ENCODE measurements at regions not wholly inside any gene's neighbourhood (a gene's known extent, or its start where the extent isn't known, plus 50 kb on each side); places are given as distances from the start of the nearest gene placed in this dataset.

DNA sequence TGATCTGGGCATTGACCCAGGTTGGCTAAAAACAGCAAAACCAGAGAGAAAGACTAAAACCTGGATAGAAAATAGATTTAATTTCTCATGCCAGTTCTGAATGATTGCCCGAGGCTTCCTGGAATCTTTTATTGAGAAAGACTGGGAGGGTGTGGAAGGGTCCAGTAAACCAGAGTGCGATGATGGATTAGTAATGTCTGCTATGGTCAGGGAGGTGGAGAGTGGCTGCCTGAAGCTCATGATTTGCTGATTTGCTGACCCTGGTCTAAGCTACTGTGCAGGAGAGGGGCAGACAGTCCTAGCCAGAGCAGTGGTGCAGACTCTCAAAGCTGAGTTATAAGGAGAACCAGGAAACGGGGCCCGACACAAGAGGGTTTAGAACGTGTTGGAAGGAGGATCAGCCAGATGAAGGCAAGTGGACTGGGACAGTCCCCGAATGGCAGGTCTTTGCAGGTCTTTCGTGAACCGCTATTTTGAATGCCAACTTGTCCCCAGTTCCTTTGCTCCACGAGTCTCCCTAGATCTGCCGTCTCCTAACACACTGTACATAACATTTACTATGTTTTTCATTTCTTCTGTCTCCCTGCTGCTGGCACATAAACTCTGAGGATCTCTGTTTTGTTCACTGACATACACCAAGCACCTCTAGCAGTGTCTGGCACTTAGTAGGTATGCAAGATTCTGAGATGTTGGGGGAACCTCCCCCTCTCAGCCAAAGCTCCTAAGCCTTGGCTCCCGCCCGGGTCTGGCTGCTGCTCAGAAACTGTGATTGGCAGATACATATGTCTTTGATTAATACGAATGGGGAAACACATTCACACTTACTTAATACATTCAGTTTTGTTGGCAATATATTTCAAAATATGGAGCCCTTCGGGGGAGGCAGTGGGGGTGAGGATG is 237.3 kb upstream of the TNRC6C start:
- in situ Hi-C loops (cut with HindIII; ENCODE audit: low pct_ligation_motif_present, low pct_unique_long_range_greater_than_20kb, low sequenced_read_pairs) = no loop called here
- DNase-seq = no peak

- in situ Hi-C loops (cut with HindIII; ENCODE audit: low pct_ligation_motif_present, low pct_unique_long_range_greater_than_20kb, low sequenced_read_pairs) = no loop called here
- DNase-seq = no peak
Measured at GRCh38 chr17:77721846-77722160, 236.7 kb upstream of the TNRC6C start.

- in situ Hi-C loops (cut with HindIII; ENCODE audit: low pct_ligation_motif_present, low pct_unique_long_range_greater_than_20kb, low sequenced_read_pairs) = no loop called here
Measured at GRCh38 chr17:77722366-77722765, 236.1 kb upstream of the TNRC6C start.

DNA sequence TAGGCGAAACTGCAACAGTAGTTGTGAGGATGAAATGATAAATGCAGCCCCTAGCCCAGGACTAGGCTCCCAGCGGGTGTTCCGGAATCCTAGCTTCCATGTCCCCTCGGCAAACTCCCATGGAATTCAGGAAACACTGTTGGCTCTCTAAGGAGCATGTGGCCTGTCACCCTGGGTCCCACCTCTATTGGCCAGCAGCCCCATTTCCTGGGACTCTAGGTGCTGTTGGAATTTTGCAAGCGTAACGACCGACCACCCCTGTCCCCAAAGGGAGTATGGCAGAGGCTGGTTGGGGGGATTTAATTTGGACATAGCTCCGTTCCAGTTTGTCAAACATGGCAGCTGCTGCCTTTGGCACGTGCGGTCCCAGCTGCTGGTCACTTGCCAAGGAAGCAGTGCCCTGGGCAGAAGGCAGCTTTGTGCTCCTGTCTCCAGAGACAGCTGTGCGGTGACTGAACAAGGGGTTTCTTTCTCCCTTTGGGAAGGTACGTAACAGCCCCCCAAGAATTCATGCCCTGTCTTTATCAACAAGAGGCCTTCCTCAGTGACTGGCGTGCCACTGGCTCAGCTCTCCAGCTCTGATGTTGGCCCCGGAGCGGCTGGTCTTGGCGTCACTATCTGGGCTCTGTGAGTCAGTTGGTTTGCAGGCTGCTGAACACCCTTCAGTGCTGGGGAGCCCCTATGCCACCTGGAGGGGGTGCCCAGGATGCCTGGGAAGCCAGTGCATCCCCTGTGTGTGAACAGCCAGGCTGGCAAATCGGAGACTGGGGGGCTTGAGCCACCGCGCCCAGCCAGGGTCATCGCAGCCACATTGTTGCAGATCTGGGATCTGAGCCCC is 235.2 kb upstream of the TNRC6C start:
- in situ Hi-C loops (cut with HindIII; ENCODE audit: low pct_ligation_motif_present, low pct_unique_long_range_greater_than_20kb, low sequenced_read_pairs) = no loop called here
- no peak for DNase-seq

More at GRCh38 chr17:77722366-77722765, 236.1 kb upstream of the TNRC6C start:
- no peak for DNase-seq

- no peak for DNase-seq
- in situ Hi-C loops (cut with HindIII; ENCODE audit: low pct_ligation_motif_present, low pct_unique_long_range_greater_than_20kb, low sequenced_read_pairs) = no loop called here
Measured at GRCh38 chr17:77723909-77724875, 234.3 kb upstream of the TNRC6C start.

GRCh38 chr17:77724876-77725615 is 233.5 kb upstream of the TNRC6C start:
- DNase-seq = no peak
- in situ Hi-C loops (cut with HindIII; ENCODE audit: low pct_ligation_motif_present, low pct_unique_long_range_greater_than_20kb, low sequenced_read_pairs) = no loop called here

DNA sequence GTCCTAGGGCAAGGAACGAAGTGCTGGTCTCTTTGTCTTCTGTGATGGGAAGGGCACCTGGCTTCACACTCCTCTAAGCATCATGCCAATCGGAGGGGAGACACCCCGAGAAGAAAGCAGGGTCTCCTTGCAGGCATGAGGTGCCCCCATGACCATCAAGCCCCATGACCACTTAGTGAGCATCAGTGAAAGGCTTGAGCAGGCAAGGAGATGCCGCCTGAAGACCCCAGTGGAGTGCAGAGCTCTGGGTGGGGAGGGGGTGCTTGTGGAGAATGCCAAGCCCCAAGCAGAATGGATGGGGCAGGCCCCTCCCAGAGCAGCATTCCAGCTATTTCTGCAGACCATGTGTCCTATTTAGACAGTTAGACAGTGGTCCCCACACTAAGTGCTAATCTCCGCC is 232.7 kb upstream of the TNRC6C start:
- DNase-seq = no peak
- in situ Hi-C loops (cut with HindIII; ENCODE audit: low pct_ligation_motif_present, low pct_unique_long_range_greater_than_20kb, low sequenced_read_pairs) = no loop called here

- DNase-seq = no peak
- in situ Hi-C loops (cut with HindIII; ENCODE audit: low pct_ligation_motif_present, low pct_unique_long_range_greater_than_20kb, low sequenced_read_pairs) = no loop called here
Measured at GRCh38 chr17:77726549-77727006, 231.9 kb upstream of the TNRC6C start.

DNA sequence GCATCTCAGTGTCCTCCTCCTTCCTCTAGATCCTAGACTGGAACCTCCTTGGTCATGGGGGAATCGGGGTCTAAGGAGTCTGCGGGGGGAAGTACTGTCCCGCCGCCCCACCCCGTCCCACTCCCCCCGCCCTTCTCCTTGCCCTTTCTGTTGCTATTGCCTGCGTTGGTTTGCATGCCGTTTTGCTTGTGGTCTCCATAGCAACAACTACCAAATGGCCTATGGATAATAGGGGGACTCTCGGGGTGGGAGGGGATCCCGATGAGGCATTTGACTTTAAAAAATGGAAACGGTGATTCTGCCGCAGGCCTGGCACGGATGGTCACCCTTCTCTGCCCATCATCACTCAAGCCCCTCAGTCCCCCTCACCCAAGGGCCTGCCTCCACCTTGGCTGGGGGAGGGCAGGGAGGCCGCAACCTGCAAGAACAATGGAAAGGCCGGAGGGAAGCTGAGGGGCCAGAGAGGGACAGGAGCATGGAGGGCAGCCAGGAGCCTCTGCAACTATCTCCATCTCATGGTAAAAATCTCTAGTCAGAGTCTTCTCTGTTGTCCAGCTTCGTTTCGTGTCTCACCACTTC is 231.4 kb upstream of the TNRC6C start:
- no peak for DNase-seq
- in situ Hi-C loops (cut with HindIII; ENCODE audit: low pct_ligation_motif_present, low pct_unique_long_range_greater_than_20kb, low sequenced_read_pairs) = no loop called here

GRCh38 chr17:77728474-77728795 is 230.1 kb upstream of the TNRC6C start:
- no peak for DNase-seq
- in situ Hi-C loops (cut with HindIII; ENCODE audit: low pct_ligation_motif_present, low pct_unique_long_range_greater_than_20kb, low sequenced_read_pairs) = no loop called here

GRCh38 chr17:77728871-77729270 is 229.6 kb upstream of the TNRC6C start:
- DNase-seq = no peak
- in situ Hi-C loops (cut with HindIII; ENCODE audit: low pct_ligation_motif_present, low pct_unique_long_range_greater_than_20kb, low sequenced_read_pairs) = no loop called here

DNA sequence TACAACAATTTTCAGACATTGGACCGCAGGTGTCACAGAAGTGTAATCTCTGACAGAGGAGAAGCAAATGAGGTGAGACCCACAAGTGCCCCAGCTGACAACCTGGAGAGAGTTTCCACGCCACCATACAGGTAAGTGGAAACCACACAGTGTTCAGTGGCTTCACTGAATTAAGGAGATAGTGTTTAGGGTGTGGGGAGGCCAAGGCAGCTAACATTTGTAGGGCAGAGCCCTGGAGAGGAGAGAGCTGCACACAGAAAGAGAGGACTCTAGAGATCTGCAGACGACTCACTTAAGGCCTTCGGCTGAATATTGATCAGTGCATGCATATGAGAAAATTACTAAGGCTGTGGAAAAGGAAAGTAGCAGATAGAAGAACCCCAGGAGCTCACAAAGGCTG is 228.9 kb upstream of the TNRC6C start:
- no peak for DNase-seq
- in situ Hi-C loops (cut with HindIII; ENCODE audit: low pct_ligation_motif_present, low pct_unique_long_range_greater_than_20kb, low sequenced_read_pairs) = no loop called here

- DNase-seq = no peak
- in situ Hi-C loops (cut with HindIII; ENCODE audit: low pct_ligation_motif_present, low pct_unique_long_range_greater_than_20kb, low sequenced_read_pairs) = no loop called here
Measured at GRCh38 chr17:77730376-77730775, 228.1 kb upstream of the TNRC6C start.

DNA sequence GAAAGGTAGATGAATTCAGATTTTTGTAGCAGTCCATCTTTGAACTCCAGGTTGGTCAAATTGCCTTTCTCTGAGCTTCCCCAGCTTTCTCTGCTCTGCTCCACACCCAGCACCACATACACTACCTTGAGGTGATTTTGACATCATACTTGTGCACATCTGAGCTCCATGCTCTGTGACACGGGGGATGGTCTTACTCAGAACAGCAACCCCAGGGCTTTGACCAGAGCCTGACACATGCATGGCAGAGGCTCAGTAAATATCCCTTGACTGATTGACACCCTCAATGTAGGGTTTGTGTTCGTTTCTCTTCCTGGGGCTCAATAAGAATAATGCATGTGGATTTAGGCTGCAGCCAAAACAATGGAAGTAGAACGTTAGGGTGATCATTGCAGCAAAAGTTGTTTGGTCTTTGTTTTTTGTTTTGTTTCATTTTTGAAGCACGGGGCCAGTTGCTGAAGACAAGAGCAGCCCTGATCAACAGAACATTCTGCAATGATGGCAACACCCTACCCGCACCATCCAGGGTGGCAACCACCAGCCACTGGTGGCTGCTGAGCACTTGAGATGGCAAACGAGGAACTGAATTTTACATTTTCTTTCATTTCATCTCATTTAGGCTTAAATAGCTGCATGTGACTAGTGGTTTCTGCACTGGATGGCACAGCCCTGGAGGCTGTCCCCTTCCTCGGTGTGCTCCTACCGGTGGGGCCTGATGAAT is 224.8 kb upstream of the TNRC6C start:
- in situ Hi-C loops (cut with HindIII; ENCODE audit: low pct_ligation_motif_present, low pct_unique_long_range_greater_than_20kb, low sequenced_read_pairs) = no loop called here
- DNase-seq = no peak

DNA sequence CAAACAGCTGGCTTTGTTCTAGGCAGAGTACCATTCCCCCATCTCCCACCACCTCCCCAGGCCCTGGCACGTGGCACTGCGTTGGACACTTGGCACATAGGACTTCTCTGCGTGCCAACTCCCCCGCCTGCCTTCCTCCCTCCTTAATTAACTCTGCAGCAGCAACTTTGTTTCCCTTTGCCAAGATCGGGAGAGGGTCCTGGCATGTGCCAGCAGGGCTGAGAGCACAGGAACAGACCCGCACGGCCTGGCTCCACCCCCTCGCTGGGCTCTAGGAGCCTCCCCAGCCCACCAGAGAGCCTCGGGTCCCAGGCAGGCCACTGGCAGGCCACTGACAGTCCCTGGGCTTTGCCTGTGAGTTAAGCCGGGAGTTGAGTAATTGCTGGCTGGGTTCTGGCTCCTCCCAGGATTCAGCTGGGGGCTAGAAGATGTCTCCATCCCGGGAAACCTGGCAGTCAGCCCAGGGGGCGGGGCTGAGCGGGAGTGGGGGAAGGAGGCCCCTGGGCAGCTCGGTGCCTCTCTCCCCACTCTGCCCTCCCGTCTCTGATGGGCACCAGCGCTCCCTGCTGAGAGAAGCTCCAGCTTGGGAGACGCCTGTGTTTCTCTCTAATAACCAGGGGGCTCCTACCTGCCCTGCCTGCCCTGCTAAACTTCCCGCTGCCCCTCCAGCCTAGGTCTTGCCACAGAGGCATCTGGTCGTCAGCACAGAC is 224.0 kb upstream of the TNRC6C start:
- in situ Hi-C loops (cut with HindIII; ENCODE audit: low pct_ligation_motif_present, low pct_unique_long_range_greater_than_20kb, low sequenced_read_pairs) = no loop called here
- no peak for DNase-seq

DNA sequence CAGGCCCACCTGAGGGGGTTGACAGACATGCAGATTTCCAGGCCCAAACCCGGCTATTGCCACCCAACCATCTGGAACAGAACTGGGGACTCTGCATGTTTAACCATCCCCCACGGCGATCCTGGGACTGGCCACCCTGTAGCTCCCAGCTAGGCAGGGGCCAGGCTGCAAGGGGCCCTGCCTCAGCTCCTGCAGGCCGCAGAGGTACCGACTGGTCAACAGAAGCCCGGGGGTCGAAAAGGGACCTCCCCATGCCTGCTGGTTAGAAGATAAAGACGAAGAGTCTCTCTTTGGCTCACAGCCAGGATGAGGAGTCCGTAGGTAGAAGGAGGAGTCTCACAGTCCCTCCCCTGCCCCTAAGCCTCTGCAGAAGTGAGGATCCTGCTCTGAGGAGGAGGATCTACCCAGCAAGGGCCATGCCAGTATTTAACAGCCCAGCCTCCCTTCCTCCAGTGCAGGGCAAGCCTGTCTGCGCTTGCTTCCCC is 223.4 kb upstream of the TNRC6C start:
- in situ Hi-C loops (cut with HindIII; ENCODE audit: low pct_ligation_motif_present, low pct_unique_long_range_greater_than_20kb, low sequenced_read_pairs) = no loop called here
- DNase-seq = no peak

Measured in ACHN (cell line).